ENCODE measurements at regions not wholly inside any gene's neighbourhood (a gene's known extent, or its start where the extent isn't known, plus 50 kb on each side); places are given as distances from the start of the nearest gene placed in this dataset.

- TF ChIP-seq CTCF (conservative IDR thresholded peaks at IDR 0.05): no peak
- no peak for TF ChIP-seq ZFX (IDR thresholded peaks at IDR 0.05)
Measured at GRCh38 chr1:38137164-38137563, 90.6 kb upstream of the POU3F1 start.
